GM21576 (cell line): ENCODE measurements at regions not wholly inside any gene's neighbourhood (a gene's known extent, or its start where the extent isn't known, plus 50 kb on each side); places are given as distances from the start of the nearest gene placed in this dataset.

Experiments used
- ATAC-seq: cut with Tn5 transposase; IDR thresholded peaks from one replicate; pipeline ENCODE4 v1.9.1; 2021; ENCODE audit warnings: mild to moderate bottlenecking, moderate library complexity; ENCODE audit not compliant: unreplicated experiment

GRCh38 chr2:60003076-60003475, 550.4 kb downstream of the BCL11A start:
- no peak for ATAC-seq

GRCh38 chr2:60002183-60002867, 551.1 kb downstream of the BCL11A start:
- ATAC-seq = no peak

GRCh38 chr2:60000686-60001085, 552.8 kb downstream of the BCL11A start:
- no peak for ATAC-seq

- no peak for ATAC-seq
Measured at GRCh38 chr2:59998324-59998723, 555.1 kb downstream of the BCL11A start.

- ATAC-seq = no peak
Measured at GRCh38 chr2:59997371-59997770, 556.1 kb downstream of the BCL11A start.

- ATAC-seq = no peak
Measured at GRCh38 chr2:59996855-59997254, 556.6 kb downstream of the BCL11A start.

- ATAC-seq = no peak
Measured at GRCh38 chr2:59993726-59994125, 559.7 kb downstream of the BCL11A start.

- no peak for ATAC-seq
Measured at GRCh38 chr2:59988341-59988740, 565.1 kb downstream of the BCL11A start.

- ATAC-seq = no peak
Measured at GRCh38 chr2:59986511-59986910, 566.9 kb downstream of the BCL11A start.

GRCh38 chr2:59985923-59986322, 567.5 kb downstream of the BCL11A start:
- no peak for ATAC-seq

- ATAC-seq = no peak
Measured at GRCh38 chr2:59974051-59974766, 579.2 kb downstream of the BCL11A start.

- ATAC-seq = no peak
Measured at GRCh38 chr2:59969161-59969560, 584.3 kb downstream of the BCL11A start.

- ATAC-seq = no peak
Measured at GRCh38 chr2:59968441-59968840, 585.0 kb downstream of the BCL11A start.

GRCh38 chr2:59967691-59968090, 585.8 kb downstream of the BCL11A start:
- no peak for ATAC-seq

GRCh38 chr2:59963157-59963556, 590.3 kb downstream of the BCL11A start:
- ATAC-seq = no peak

GRCh38 chr2:59961746-59962145, 591.7 kb downstream of the BCL11A start:
- no peak for ATAC-seq

GRCh38 chr2:59959944-59960343, 593.5 kb downstream of the BCL11A start:
- ATAC-seq = no peak

GRCh38 chr2:59957504-59957903, 596.0 kb downstream of the BCL11A start:
- no peak for ATAC-seq

- ATAC-seq = no peak
Measured at GRCh38 chr2:59956981-59957380, 596.5 kb downstream of the BCL11A start.

GRCh38 chr2:59947917-59948541, 605.4 kb downstream of the BCL11A start:
- no peak for ATAC-seq

GRCh38 chr2:59947209-59947608, 606.2 kb downstream of the BCL11A start:
- no peak for ATAC-seq

- ATAC-seq = no peak
Measured at GRCh38 chr2:59939236-59939635, 614.2 kb downstream of the BCL11A start.
